H1 (cell line): ENCODE measurements at regions not wholly inside any gene's neighbourhood (a gene's known extent, or its start where the extent isn't known, plus 50 kb on each side); places are given as distances from the start of the nearest gene placed in this dataset.
A peak's percentile ranks its signal among the peaks of the same experiment; 100 is the strongest.

Source experiments
- CTCF ChIA-PET: fragments of 300-600 bp; sonication (Branson Sonifier 250); formaldehyde crosslinking; loops from one replicate; lab custom pipeline; 2021; ENCODE audit not compliant: partially characterized antibody; lab: Charles Lee
- POLR2A ChIA-PET: fragments of 300-600 bp; sonication (Branson Sonifier 250); formaldehyde crosslinking; loops from one replicate; lab custom pipeline; 2021; ENCODE audit warnings: inconsistent platforms; ENCODE audit not compliant: partially characterized antibody; lab: Charles Lee
- DNase-seq, 2 experiments: peaks; one replicate each; pipeline versions ENCODE4 v3.0.0 to v3.0.0-alpha.2; 2010 to 2022; ENCODE audit warnings: low spot score in 2 of 2, low read depth in 1 of 2, mixed read lengths in 1 of 2
- FAIRE-seq: peaks from 2 replicates; lab custom pipeline; 2011; peaks lifted over from hg19 to GRCh38; lab: Jason Lieb, UNC
- H2AFZ ChIP-seq: 2 replicates; pipeline ENCODE4 v1.8.1; 2012; ENCODE audit warnings: low read length, inconsistent platforms
- H2AK5ac ChIP-seq: 2 replicates; pipeline ENCODE4 v1.6.1; 2013; ENCODE audit warnings: low read depth, low read length
- H2BK120ac ChIP-seq: replicated peaks from 2 replicates; pipeline ENCODE3; 2013; ENCODE audit warnings: low read depth, low read length, inconsistent platforms
- H2BK12ac ChIP-seq: 2 replicates; pipeline ENCODE4 v1.6.1; 2013; ENCODE audit warnings: low read depth, low read length
- H2BK15ac ChIP-seq: 2 replicates; pipeline ENCODE4 v1.6.1; 2013; ENCODE audit warnings: low read length
- H2BK20ac ChIP-seq: 2 replicates; pipeline ENCODE4 v1.6.1; 2013; ENCODE audit warnings: low read length
- H2BK5ac ChIP-seq: 2 replicates; pipeline ENCODE4 v1.6.1; 2013; ENCODE audit warnings: low read depth, low read length
- H3K14ac ChIP-seq: 2 replicates; pipeline ENCODE4 v1.6.1; 2013; ENCODE audit warnings: inconsistent platforms; ENCODE audit not compliant: insufficient read length
- H3K18ac ChIP-seq: 2 replicates; pipeline ENCODE4 v1.6.1; 2013; ENCODE audit warnings: low read length; ENCODE audit errors: extremely low read depth
- H3K23ac ChIP-seq: 2 replicates; pipeline ENCODE4 v1.6.1; 2013; ENCODE audit warnings: inconsistent platforms; ENCODE audit not compliant: insufficient read length
- H3K23me2 ChIP-seq: 2 replicates; pipeline ENCODE4 v1.6.1; 2013; ENCODE audit warnings: low read depth, low read length
- H3K27ac ChIP-seq: 2 replicates; pipeline ENCODE4 v1.6.1; 2011; ENCODE audit warnings: low read depth, low read length, inconsistent platforms
- H3K27me3 ChIP-seq, 4 experiments: replicated peaks in 1 of 4; 1 replicate in 1 of 4; 2 replicates in 3 of 4; pipeline versions ENCODE4 v1.6.1 to v1.8.1; 2011 to 2013; ENCODE audit warnings: low read length in 3 of 4, mild to moderate bottlenecking in 3 of 4, inconsistent platforms in 2 of 4, mixed read lengths in 2 of 4, moderate library complexity in 1 of 4; ENCODE audit not compliant: control insufficient read depth in 3 of 4, insufficient read depth in 3 of 4; ENCODE audit errors: extremely low read depth in 1 of 4
- H3K36me3 ChIP-seq, 4 experiments: 2 replicates each; pipeline versions ENCODE4 v1.6.1 to v1.8.1; 2011 to 2013; ENCODE audit warnings: mild to moderate bottlenecking in 4 of 4, low read length in 3 of 4, moderate library complexity in 2 of 4, control low read depth in 1 of 4, inconsistent platforms in 1 of 4; ENCODE audit not compliant: insufficient read depth in 4 of 4, control insufficient read depth in 2 of 4
- H3K4ac ChIP-seq: replicated peaks from 2 replicates; pipeline ENCODE3; 2013; ENCODE audit warnings: low read length, low read depth, mixed read lengths, inconsistent platforms; ENCODE audit not compliant: insufficient read length
- H3K4me1 ChIP-seq, 4 experiments: replicated peaks in 1 of 4; 1 replicate in 1 of 4; 2 replicates in 3 of 4; pipeline versions ENCODE4 v1.6.1 to v1.8.1; 2011 to 2013; ENCODE audit warnings: low read length in 3 of 4, inconsistent platforms in 2 of 4, mixed read lengths in 1 of 4; ENCODE audit not compliant: insufficient read depth in 4 of 4, control insufficient read depth in 3 of 4
- H3K4me2 ChIP-seq, 2 experiments: 2 replicates each; pipeline versions ENCODE4 v1.6.1 to v1.8.1; 2011 to 2013; ENCODE audit warnings: low read depth in 2 of 2, low read length in 2 of 2, control low read depth in 1 of 2, inconsistent platforms in 1 of 2, mild to moderate bottlenecking in 1 of 2; ENCODE audit not compliant: insufficient read depth in 1 of 2
- H3K4me3 ChIP-seq, 4 experiments: fragments of 200-600, 300-600 bp in 1 of 4; sonication (generic), shearing (Covaris generic), sonication (Bioruptor Twin) in 1 of 4; 2 replicates each; pipeline versions ENCODE4 v1.5.1 to v1.8.1; 2011 to 2016; ENCODE audit warnings: low read length in 4 of 4, low read depth in 3 of 4, control low read depth in 2 of 4, inconsistent platforms in 2 of 4, mild to moderate bottlenecking in 2 of 4, mixed read lengths in 1 of 4, moderate library complexity in 1 of 4; ENCODE audit not compliant: insufficient read depth in 2 of 4; ENCODE audit errors: extremely low read depth in 1 of 4
- H3K56ac ChIP-seq: replicated peaks from 2 replicates; pipeline ENCODE3; 2013; ENCODE audit warnings: low read depth, mild to moderate bottlenecking, mixed read lengths, low read length, inconsistent platforms; ENCODE audit not compliant: insufficient read length
- H3K79me1 ChIP-seq: 2 replicates; pipeline ENCODE4 v1.6.1; 2013; ENCODE audit warnings: low read depth, low read length, control low read depth
- H3K79me2 ChIP-seq, 2 experiments: 2 replicates each; pipeline versions ENCODE4 v1.6.1 to v1.8.1; 2012 to 2013; ENCODE audit warnings: low read length in 2 of 2, mild to moderate bottlenecking in 2 of 2, inconsistent platforms in 1 of 2; ENCODE audit not compliant: insufficient read depth in 2 of 2, control insufficient read depth in 1 of 2
- H3K9ac ChIP-seq, 4 experiments: replicated peaks in 1 of 4; 1 replicate in 1 of 4; 2 replicates in 3 of 4; pipeline versions ENCODE4 v1.6.1 to v1.8.1; 2011 to 2013; ENCODE audit warnings: low read depth in 3 of 4, low read length in 3 of 4, control low read depth in 2 of 4, mild to moderate bottlenecking in 2 of 4, moderate library complexity in 2 of 4, inconsistent platforms in 1 of 4; ENCODE audit errors: extremely low read depth in 1 of 4
- H3K9me3 ChIP-seq, 2 experiments: 2 replicates each; pipeline versions ENCODE4 v1.6.1 to v1.8.1; 2012 to 2013; ENCODE audit warnings: mild to moderate bottlenecking in 2 of 2, moderate library complexity in 2 of 2, control low read depth in 1 of 2, inconsistent platforms in 1 of 2, low read depth in 1 of 2, low read length in 1 of 2, mixed read lengths in 1 of 2; ENCODE audit not compliant: insufficient read depth in 2 of 2
- H4K20me1 ChIP-seq, 2 experiments: replicated peaks in 1 of 2; 2 replicates each; pipeline versions ENCODE3 to v1.8.1; 2011 to 2013; ENCODE audit warnings: inconsistent platforms in 2 of 2, low read length in 2 of 2, mild to moderate bottlenecking in 1 of 2; ENCODE audit not compliant: insufficient read depth in 2 of 2, control insufficient read depth in 1 of 2
- H4K5ac ChIP-seq: 2 replicates; pipeline ENCODE4 v1.6.1; 2013; ENCODE audit warnings: low read length, low read depth, mixed read lengths, inconsistent platforms; ENCODE audit not compliant: insufficient read length
- H4K8ac ChIP-seq: 2 replicates; pipeline ENCODE4 v1.8.0; 2013; ENCODE audit warnings: mild to moderate bottlenecking, moderate library complexity, low read length, inconsistent platforms; ENCODE audit not compliant: insufficient read depth; ENCODE audit errors: extremely low read depth
- H4K91ac ChIP-seq: replicated peaks from 2 replicates; pipeline ENCODE3; 2013; ENCODE audit warnings: low read length, mixed read lengths, inconsistent platforms; ENCODE audit not compliant: insufficient read length
- ATF2 ChIP-seq: IDR thresholded peaks from 2 replicates; pipeline ENCODE4 v1.6.1; 2012; ENCODE audit warnings: low read length, inconsistent platforms
- BACH1 ChIP-seq: IDR thresholded peaks from 2 replicates; pipeline ENCODE4 v1.6.1; 2012; ENCODE audit warnings: low read length, improper control_type of control experiment
- CHD2 ChIP-seq: IDR thresholded peaks from 2 replicates; pipeline ENCODE4 v1.6.1; 2012; ENCODE audit warnings: low read length, improper control_type of control experiment
- CTBP2 ChIP-seq: IDR thresholded peaks from 2 replicates; pipeline ENCODE4 v1.7.0; 2011; ENCODE audit warnings: borderline replicate concordance, mild to moderate bottlenecking, moderate library complexity, mixed read lengths, low read length; ENCODE audit not compliant: insufficient read depth, insufficient read length
- GABPA ChIP-seq: IDR thresholded peaks from 2 replicates; pipeline ENCODE4 v1.6.1; 2011; ENCODE audit warnings: mild to moderate bottlenecking, low read length, moderate library complexity, borderline replicate concordance; ENCODE audit not compliant: insufficient read depth
- KDM5A ChIP-seq: fragments of 200-600 bp; IDR thresholded peaks from 2 replicates; pipeline ENCODE4 v1.7.1; 2012; ENCODE audit warnings: mild to moderate bottlenecking, low read length, inconsistent platforms, mixed read lengths
- MAFK ChIP-seq: IDR thresholded peaks from 2 replicates; pipeline ENCODE4 v1.6.1; 2012; ENCODE audit warnings: low read depth, mild to moderate bottlenecking, improper control_type of control experiment, low read length
- NANOG ChIP-seq: IDR thresholded peaks from 2 replicates; pipeline ENCODE4 v1.6.1; 2011; ENCODE audit warnings: low read length, low read depth, mild to moderate bottlenecking, inconsistent platforms; ENCODE audit not compliant: insufficient read depth, poor library complexity, severe bottlenecking
- PHF8 ChIP-seq: fragments of 200-600 bp; sonication (generic); conservative IDR thresholded peaks from 2 replicates; pipeline ENCODE4 v1.7.1; 2012; ENCODE audit warnings: low read depth, mild to moderate bottlenecking, inconsistent platforms, low read length, moderate library complexity
- RFX5 ChIP-seq: IDR thresholded peaks from 2 replicates; pipeline ENCODE4 v1.6.1; 2011; ENCODE audit warnings: low read depth, low read length, improper control_type of control experiment, borderline replicate concordance
- ZNF274 ChIP-seq: IDR thresholded peaks from 2 replicates; pipeline ENCODE4 v1.7.0; 2012; ENCODE audit warnings: low read length, borderline replicate concordance; ENCODE audit errors: extremely low read depth
- WGBS, 2 experiments: shearing (Covaris generic) in 1 of 2; methylation state at CpG; one replicate each; pipeline versions ENCODE4 v1.1.6 to v1.1.7; 2013 to 2015; ENCODE audit warnings: low lambda C conversion rate in 2 of 2, mixed read lengths in 2 of 2, inconsistent platforms in 1 of 2, low coverage in 1 of 2, missing lambda C conversion rate in 1 of 2; ENCODE audit not compliant: insufficient replicate concordance in 2 of 2, insufficient coverage in 1 of 2, insufficient read length in 1 of 2; ENCODE audit errors: extremely low coverage in 1 of 2, missing lambda C conversion rate in 1 of 2; 5-methylcytosine and 5-hydroxymethylcytosine counted together
- TF ChIP-seq, protein P1 (sequence below): IDR thresholded peaks from 2 replicates; pipeline ENCODE4 v1.6.1; 2011; ENCODE audit warnings: low read depth, mild to moderate bottlenecking, low read length; ENCODE audit not compliant: insufficient read depth

GRCh38 chr4:19117022-19117421 lies 1095.5 kb upstream of the LCORL start:
- Histone ChIP-seq H3K4ac (no peak overlapping the region), H3K4me2 (no peak overlapping the region), H3K4me1 (no peaks in the 10 kb centered on the region), H2BK5ac (no peak overlapping the region), H3K56ac (no peak overlapping the region), H2AK5ac (no peak overlapping the region), H3K79me2 (no peaks in the 10 kb centered on the region), H4K91ac (no peak overlapping the region), H2AFZ (0 out of 2 replicates have a peak overlapping the region, but pooled peaks have one; percentile 19), H3K27me3 (no peaks in the 10 kb centered on the region), H4K20me1 (no peaks in the 10 kb centered on the region), H3K9me3 (no peaks in the 10 kb centered on the region), H4K8ac (no peak overlapping the region), H2BK12ac (no peak overlapping the region), H3K18ac (no peak overlapping the region), H2BK120ac (no peak overlapping the region), H3K4me3 (no peak overlapping the region), H3K79me1 (no peaks in the 10 kb centered on the region), H2BK15ac (no peak overlapping the region), H3K27ac (no peak overlapping the region), H3K9ac (no peak overlapping the region), H3K14ac (no peak overlapping the region), H3K36me3 (no peaks in the 10 kb centered on the region; a peak in 1 of 8 replicates), H4K5ac (no peak overlapping the region), H3K23me2 (no peaks in the 10 kb centered on the region; the same call in 1 of the 2 replicates), H3K23ac (no peak overlapping the region), H2BK20ac (no peak overlapping the region)
- DNase-seq (no peak), FAIRE-seq (no peak)
- CTCF ChIA-PET = interaction anchor here (0.6 kb wide), 1 partner anchor 817 kb away, joined by 3 read pairs; no protein-coding TSS in a partner anchor
- POLR2A ChIA-PET = no interaction called here
- 82% methylated on average over 2 of the region's 2 CpGs; no CpG with 5 or more reads in 1 of the 2 experiments for whole genome bisulfite sequencing, 2 experiments
- TF ChIP-seq, protein P1, sequence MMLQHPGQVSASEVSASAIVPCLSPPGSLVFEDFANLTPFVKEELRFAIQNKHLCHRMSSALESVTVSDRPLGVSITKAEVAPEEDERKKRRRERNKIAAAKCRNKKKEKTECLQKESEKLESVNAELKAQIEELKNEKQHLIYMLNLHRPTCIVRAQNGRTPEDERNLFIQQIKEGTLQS = no peak
- TF ChIP-seq BACH1 = no peak
- TF ChIP-seq CTBP2 = no peak
- no peak for TF ChIP-seq ATF2
- TF ChIP-seq CHD2 = no peak
- no peak for TF ChIP-seq RFX5
- no peak for TF ChIP-seq GABPA
- TF ChIP-seq PHF8 = no peak
- TF ChIP-seq KDM5A = no peak
- no peak for TF ChIP-seq NANOG
- no peak for TF ChIP-seq ZNF274
- TF ChIP-seq MAFK = no peak
